K562 (cell line): ENCODE measurements at regions not wholly inside any gene's neighbourhood (a gene's known extent, or its start where the extent isn't known, plus 50 kb on each side); places are given as distances from the start of the nearest gene placed in this dataset.

Experiments
- CTCF ChIP-seq, 3 experiments: IDR thresholded peaks in 2 of 3; conservative IDR thresholded peaks in 1 of 3; 2 replicates each; pipeline ENCODE4 v1.5.1; 2011 to 2012; ENCODE audit warnings: low read length in 3 of 3, mild to moderate bottlenecking in 3 of 3, control low read depth in 2 of 3, improper control_type of control experiment in 1 of 3, inconsistent platforms in 1 of 3, low read depth in 1 of 3, mixed read lengths in 1 of 3, moderate library complexity in 1 of 3; ENCODE audit not compliant: insufficient read depth in 2 of 3
- DPF2 ChIP-seq: fragments of 450-650 bp; IDR thresholded peaks from 2 replicates; pipeline ENCODE4 v1.6.1; 2016
- ETS1 ChIP-seq: conservative IDR thresholded peaks from 2 replicates; pipeline ENCODE4 v1.6.1; 2011; ENCODE audit warnings: low read depth, mild to moderate bottlenecking, low read length; ENCODE audit not compliant: control insufficient read depth
- HCFC1 ChIP-seq: IDR thresholded peaks from 2 replicates; pipeline ENCODE4 v1.6.1; 2012; ENCODE audit warnings: low read depth, low read length, improper control_type of control experiment
- HNRNPH1 ChIP-seq: fragments of 200-400 bp; formaldehyde crosslinking; optimal IDR thresholded peaks from 2 replicates; pipeline ENCODE3; 2017; ENCODE audit warnings: low read depth, mild to moderate bottlenecking, low read length, moderate library complexity
- KAT7 ChIP-seq: sonication (generic); formaldehyde crosslinking; IDR thresholded peaks from 2 replicates; pipeline ENCODE4 v1.8.0; 2022; ENCODE audit warnings: missing genetic modification reagents, mild to moderate bottlenecking, borderline replicate concordance
- ZNF217 ChIP-seq: sonication (generic); formaldehyde crosslinking; IDR thresholded peaks from 2 replicates; pipeline ENCODE4 v1.8.0; 2022; ENCODE audit warnings: mild to moderate bottlenecking, missing genetic modification reagents
- ZNF589 ChIP-seq: fragments of 200-800 bp; sonication (Bioruptor generic); IDR thresholded peaks from 2 replicates; pipeline ENCODE4 v1.6.1; 2016; ENCODE audit warnings: low read depth, missing genetic modification characterization, missing compliant biosample characterization

GRCh38 chr7:17472939-17473338 is 174.5 kb downstream of the AHR start:
- TF ChIP-seq ZNF217 (no peak), CTCF (IDR thresholded peaks at IDR 0.05 in 2 of 3, conservative IDR thresholded peaks at IDR 0.05 in 1 of 3; ENCODE audit: insufficient read depth in 2 of 3, low read depth in 1 of 3, low read length in 3 of 3) (no peak), HCFC1 (no peak), ZNF589 (CRISPR knock-in tag) (no peak), HNRNPH1 (no peak), KAT7 (CRISPR knock-in tag) (no peak), ETS1 (no peak), DPF2 (no peak)
